NCI-H146 treated with DMSO at 0.1 percent for 48 hours (cell line): ENCODE measurements at regions not wholly inside any gene's neighbourhood (a gene's known extent, or its start where the extent isn't known, plus 50 kb on each side); places are given as distances from the start of the nearest gene placed in this dataset.

ENCODE experiments used
- DNase-seq: peaks from one replicate; lab custom pipeline; 2025; ENCODE audit not compliant: unreplicated experiment; lab: John Stamatoyannopoulos, UW

GRCh38 chr13:92938486-92939020, 288.1 kb upstream of the GPC6 start:
- DNase-seq, result no peak

GRCh38 chr13:92941167-92941566, 285.4 kb upstream of the GPC6 start:
- DNase-seq, result no peak

GRCh38 chr13:92947770-92948434, 278.7 kb upstream of the GPC6 start:
- DNase-seq, result no peak

GRCh38 chr13:92950771-92951170, 275.8 kb upstream of the GPC6 start:
- no peak for DNase-seq

- no peak for DNase-seq
Measured at GRCh38 chr13:92951273-92951890, 275.2 kb upstream of the GPC6 start.

GRCh38 chr13:92952161-92952560, 274.4 kb upstream of the GPC6 start:
- DNase-seq, result no peak

GRCh38 chr13:92954746-92955145, 271.9 kb upstream of the GPC6 start:
- DNase-seq, result no peak

GRCh38 chr13:92959790-92960189, 266.8 kb upstream of the GPC6 start:
- DNase-seq, result no peak

GRCh38 chr13:92963029-92963428, 263.6 kb upstream of the GPC6 start:
- no peak for DNase-seq

GRCh38 chr13:92966341-92966740, 260.3 kb upstream of the GPC6 start:
- DNase-seq, result no peak

GRCh38 chr13:92966900-92967299, 259.7 kb upstream of the GPC6 start:
- no peak for DNase-seq

- DNase-seq, result peak; percentile 32
Measured at GRCh38 chr13:92967923-92968322, 258.7 kb upstream of the GPC6 start.

GRCh38 chr13:92972751-92973150, 253.9 kb upstream of the GPC6 start:
- DNase-seq, result no peak

GRCh38 chr13:92974905-92975429, 251.6 kb upstream of the GPC6 start:
- no peak for DNase-seq

- DNase-seq, result no peak
Measured at GRCh38 chr13:92976657-92977056, 249.9 kb upstream of the GPC6 start.

GRCh38 chr13:92984151-92984550, 242.5 kb upstream of the GPC6 start:
- DNase-seq, result no peak

- no peak for DNase-seq
Measured at GRCh38 chr13:92989301-92989700, 237.3 kb upstream of the GPC6 start.

- DNase-seq, result no peak
Measured at GRCh38 chr13:92991692-92992091, 234.9 kb upstream of the GPC6 start.

- no peak for DNase-seq
Measured at GRCh38 chr13:92994056-92994455, 232.6 kb upstream of the GPC6 start.

- no peak for DNase-seq
Measured at GRCh38 chr13:93001866-93002461, 224.6 kb upstream of the GPC6 start.

GRCh38 chr13:93003531-93003930, 223.1 kb upstream of the GPC6 start:
- DNase-seq, result no peak

- DNase-seq, result no peak
Measured at GRCh38 chr13:93004919-93005318, 221.7 kb upstream of the GPC6 start.
